CD4-positive, alpha-beta T cell treated with Interferon gamma for 1 hour (primary cell): ENCODE measurements at regions not wholly inside any gene's neighbourhood (a gene's known extent, or its start where the extent isn't known, plus 50 kb on each side); places are given as distances from the start of the nearest gene placed in this dataset.
A peak's percentile ranks its signal among the peaks of the same experiment; 100 is the strongest.
"Not testable (repeated sequence)": the region's sequence is repeated elsewhere in the genome, so short reads cannot be mapped to it uniquely, and the experiment has no call there.

ENCODE experiments used
- DNase-seq: peaks from one replicate; pipeline ENCODE4 v3.0.0-alpha.2; 2020

- no peak for DNase-seq
These were observed 293.7 kb downstream of the BTBD3 start for GRCh38 chr20:12211361-12211760.

DNA sequence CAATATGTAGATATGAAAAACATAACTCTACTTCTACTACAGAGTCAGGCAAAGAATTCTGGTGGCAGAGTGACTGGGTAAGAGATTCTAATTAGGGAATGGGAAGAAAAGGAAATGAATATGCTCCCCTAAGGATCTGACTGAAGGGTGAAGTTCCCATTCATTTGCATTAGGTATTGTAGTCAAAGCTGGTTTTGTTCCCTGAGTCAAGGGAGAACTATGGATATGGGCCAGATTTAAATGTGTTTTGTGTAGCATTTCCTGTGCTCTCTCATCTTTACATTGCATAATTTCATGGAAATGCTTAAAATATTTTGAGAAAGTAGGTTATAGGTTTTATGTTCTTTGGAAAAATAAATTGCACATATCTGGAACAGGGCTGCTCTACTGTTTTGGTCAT lies 299.7 kb downstream of the BTBD3 start:
- no peak for DNase-seq

GRCh38 chr20:12219798-12220197 lies 302.1 kb downstream of the BTBD3 start:
- DNase-seq, result no peak

GRCh38 chr20:12223057-12223456 lies 305.4 kb downstream of the BTBD3 start:
- DNase-seq, result no peak

GRCh38 chr20:12225898-12226297 lies 308.2 kb downstream of the BTBD3 start:
- no peak for DNase-seq

GRCh38 chr20:12229891-12230290 lies 312.2 kb downstream of the BTBD3 start:
- DNase-seq, result no peak

DNA sequence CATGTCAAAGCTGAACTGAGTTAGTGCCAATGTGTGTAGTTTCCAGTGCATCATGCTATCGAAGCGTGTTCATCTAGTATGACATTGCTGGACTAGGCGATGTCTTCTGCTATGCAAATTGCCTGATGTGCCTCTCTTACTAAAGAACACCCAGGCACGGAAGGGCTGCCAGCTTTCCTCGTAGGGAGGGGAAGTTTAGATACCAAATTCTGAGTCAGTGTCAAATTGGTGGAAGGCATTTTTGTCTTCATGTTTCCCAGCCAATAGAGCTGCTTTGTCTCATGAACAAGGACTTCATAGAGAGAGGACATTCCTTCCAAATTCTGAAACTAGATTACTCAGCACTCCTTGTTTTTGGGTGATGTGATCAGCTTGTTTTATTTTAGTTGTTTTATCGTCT lies 320.1 kb downstream of the BTBD3 start:
- no peak for DNase-seq

DNA sequence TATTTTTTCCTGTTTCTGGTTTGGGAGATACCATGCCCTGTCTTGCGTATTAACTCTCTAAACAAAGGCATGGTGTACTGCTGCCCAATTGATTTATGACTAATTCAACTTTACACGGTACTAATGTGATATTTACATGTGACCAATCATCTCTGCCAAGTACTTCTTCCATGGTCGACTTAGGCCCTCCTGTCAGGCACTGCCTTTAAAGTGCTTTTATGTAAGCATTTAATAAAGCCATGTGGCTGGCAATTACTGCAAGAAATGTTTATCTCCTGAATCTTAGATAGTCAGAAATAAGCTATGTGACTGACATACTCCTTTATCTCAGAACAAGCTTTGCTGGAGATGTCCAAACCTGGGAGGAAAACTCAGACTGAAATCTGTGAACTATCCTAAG lies 323.4 kb downstream of the BTBD3 start:
- DNase-seq, result no peak

- DNase-seq, result peak; percentile 13
These were observed 325.6 kb downstream of the BTBD3 start for GRCh38 chr20:12243327-12243726.

GRCh38 chr20:12248481-12248880 lies 330.8 kb downstream of the BTBD3 start:
- DNase-seq, result no peak

DNA sequence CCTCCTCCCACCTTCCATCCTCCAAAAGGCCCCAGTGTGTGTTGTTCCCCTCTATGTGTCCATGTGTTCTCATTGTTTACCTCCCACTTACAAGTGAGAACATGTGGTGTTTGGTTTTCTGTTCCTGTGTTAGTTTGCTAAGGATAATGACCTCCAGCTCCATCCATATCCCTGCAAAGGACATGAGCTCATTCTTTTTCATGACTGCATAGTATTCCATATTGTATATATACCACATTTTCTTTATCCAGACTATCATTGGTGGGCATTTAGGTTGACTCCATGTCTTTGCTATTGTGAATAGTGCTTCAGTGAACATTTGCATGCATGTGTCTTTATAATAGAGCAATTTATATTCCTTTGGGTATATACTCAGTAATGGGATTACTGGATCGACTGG lies 333.0 kb downstream of the BTBD3 start:
- not testable (repeated sequence) for DNase-seq

DNA sequence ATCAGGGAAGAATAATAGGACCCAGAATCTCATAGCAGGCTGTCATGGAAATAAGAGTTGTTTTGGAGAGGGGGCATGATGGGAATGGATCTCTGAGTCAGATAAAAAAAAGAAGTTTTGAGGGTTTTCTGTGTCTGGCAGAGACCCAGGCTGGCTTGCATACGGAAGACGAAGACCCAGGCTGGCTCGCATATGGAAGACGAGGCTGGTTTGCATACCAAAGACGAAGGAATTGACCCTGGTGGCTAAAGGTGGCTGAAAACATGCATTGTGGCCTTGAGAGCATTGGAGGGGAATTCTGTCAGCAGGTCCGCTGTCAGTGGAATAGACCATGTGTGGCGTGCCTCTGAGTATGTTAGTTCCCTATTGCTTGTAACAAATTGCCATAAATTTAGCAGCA lies 335.1 kb downstream of the BTBD3 start:
- no peak for DNase-seq

DNA sequence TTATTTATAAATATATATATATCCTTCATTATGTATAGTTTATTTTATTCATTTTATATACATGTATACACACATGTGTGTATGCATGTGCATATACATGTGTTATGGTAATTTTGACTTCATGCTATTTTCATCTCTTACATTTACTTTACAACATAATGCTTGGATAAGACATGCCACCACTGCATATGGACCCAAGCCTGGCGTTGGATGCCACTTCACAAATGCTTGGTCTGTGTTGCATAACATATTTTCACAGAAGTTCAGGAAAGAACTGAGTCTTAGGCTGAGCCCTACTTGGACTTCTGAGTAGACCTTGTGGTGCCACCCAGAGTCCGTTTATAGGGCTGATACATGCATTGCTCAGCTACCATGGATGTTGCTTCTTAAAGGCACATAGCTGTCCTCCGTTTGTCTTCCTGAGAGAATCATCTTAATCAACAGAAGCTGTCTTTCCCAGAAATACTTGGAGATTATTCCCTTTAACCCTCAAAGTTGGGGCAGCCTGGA lies 337.8 kb downstream of the BTBD3 start:
- no peak for DNase-seq

- no peak for DNase-seq
These were observed 339.1 kb downstream of the BTBD3 start for GRCh38 chr20:12256806-12257205.

GRCh38 chr20:12262747-12263146 lies 345.1 kb downstream of the BTBD3 start:
- DNase-seq, result no peak

GRCh38 chr20:12264711-12265110 lies 347.0 kb downstream of the BTBD3 start:
- DNase-seq, result no peak

GRCh38 chr20:12265662-12266061 lies 348.0 kb downstream of the BTBD3 start:
- no peak for DNase-seq

- DNase-seq, result no peak
These were observed 351.9 kb downstream of the BTBD3 start for GRCh38 chr20:12269579-12269978.

DNA sequence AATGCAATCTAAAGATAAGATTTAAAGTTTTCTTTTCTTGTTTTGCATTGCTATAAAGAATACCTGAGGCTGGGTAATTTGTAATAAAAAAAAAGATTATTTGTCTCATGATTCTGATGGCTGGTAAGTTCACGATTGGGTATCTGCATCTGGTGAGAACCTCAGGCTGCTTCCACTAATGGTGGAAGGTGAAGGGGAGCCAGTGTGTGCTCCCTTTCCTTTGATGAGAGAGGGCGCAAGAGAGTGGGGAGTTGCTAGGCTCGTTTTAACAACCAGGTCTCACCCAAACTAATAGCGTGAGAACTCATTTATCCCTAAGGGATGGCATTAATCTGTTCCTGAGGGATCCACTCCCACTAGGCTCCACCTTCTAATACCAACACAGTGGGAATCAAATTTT lies 353.2 kb downstream of the BTBD3 start:
- DNase-seq, result no peak

DNA sequence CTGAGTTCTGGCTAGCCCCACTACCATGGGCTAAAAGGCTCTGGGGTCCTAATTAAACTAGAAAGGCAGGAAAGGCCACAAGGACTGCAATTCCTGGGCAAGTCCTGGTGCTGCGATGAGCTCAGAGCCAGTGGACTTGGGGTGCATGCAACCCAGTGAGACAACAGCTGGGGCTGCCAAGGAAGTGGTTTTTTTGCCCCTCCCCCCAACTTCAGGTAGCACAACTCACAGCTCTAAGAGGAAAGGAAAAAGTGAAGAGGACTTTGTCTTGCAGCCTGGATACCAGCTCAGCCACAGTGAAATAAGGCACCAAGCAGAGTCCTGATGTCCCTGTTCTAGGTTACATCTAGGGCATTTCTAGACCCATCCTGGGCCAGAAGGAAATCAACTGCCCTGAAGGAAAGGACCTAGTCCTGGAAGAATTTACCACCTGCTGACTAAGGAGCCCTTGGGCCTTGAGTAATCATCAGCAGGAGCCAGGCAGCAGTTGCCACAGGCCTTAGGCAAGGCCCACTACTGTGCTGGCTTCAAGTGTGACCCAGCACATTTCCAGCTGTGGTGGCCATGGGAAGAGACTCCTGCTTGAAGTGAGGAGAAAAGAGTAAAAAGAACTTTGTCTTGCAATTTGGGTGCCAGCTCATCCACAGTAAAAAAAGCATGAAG lies 358.4 kb downstream of the BTBD3 start:
- DNase-seq, result no peak

GRCh38 chr20:12287575-12287974 lies 369.9 kb downstream of the BTBD3 start:
- DNase-seq, result no peak

DNA sequence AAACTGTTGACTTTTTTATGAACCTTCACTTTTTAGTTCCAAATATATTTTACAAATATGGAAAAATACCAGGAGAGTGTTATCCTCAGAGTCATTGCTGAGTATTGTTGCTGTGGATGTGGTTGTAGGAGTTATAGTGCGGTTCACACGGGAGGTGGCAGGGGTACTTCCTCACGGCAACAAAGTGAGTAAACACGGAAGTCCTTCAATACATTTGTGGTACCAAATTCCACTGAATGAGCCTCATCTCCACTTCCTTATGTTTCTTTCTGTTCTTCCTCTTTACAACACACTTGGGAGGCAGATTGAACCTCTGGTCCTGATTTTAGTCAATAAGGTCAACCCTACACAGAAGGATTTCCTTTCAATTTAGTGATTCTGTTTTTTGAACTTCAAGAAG lies 371.8 kb downstream of the BTBD3 start:
- no peak for DNase-seq

DNA sequence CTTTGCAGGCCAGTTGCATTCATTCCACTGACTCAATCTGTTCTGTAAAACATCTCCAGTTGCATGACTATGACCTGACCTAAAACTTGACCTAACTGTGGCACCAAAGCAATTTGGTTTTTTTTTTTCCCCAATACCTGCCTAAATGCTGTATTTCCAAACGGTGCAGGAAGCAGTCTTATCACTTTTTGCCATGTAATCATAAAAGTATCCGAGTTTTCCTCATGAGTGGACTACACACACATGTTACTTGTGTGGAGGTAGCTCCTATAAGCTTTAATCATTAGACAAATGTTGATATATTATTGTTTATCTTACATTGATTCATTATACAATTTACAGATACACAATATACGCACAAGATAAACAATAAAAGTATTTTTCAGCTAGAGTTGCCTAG lies 373.7 kb downstream of the BTBD3 start:
- DNase-seq, result no peak

GRCh38 chr20:12293900-12294299 lies 376.2 kb downstream of the BTBD3 start:
- DNase-seq, result no peak

DNA sequence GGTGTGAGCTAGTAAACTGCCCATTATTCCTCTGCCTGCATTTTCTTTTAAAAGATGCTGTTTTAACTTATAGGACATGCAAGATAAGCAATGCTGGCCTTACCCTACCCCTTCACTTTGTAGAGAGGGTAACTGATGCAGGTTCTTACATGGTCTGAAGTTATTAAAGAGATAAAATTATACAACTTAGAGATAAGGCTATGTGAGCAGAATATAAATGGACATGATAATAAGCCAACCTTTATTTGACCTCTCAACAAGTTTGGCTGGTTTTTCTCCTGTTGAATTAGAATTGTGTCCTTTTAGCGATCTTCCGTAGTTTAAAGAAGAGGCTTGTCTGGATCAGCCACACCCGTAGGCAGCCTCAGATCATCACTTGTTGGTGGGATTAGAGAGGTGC lies 377.0 kb downstream of the BTBD3 start:
- DNase-seq, result no peak
